CD4-positive, alpha-beta T cell treated with Interleukin-17A for 4 hours (primary cell): ENCODE measurements at regions not wholly inside any gene's neighbourhood (a gene's known extent, or its start where the extent isn't known, plus 50 kb on each side); places are given as distances from the start of the nearest gene placed in this dataset.

ENCODE experiments used
- DNase-seq: peaks from one replicate; pipeline ENCODE4 v3.0.0-alpha.2; 2020; ENCODE audit warnings: mixed read lengths

GRCh38 chr11:42205518-42205917 is 746.1 kb upstream of the LRRC4C start:
- no peak for DNase-seq

GRCh38 chr11:42225664-42226063 is 766.2 kb upstream of the LRRC4C start:
- no peak for DNase-seq

DNA sequence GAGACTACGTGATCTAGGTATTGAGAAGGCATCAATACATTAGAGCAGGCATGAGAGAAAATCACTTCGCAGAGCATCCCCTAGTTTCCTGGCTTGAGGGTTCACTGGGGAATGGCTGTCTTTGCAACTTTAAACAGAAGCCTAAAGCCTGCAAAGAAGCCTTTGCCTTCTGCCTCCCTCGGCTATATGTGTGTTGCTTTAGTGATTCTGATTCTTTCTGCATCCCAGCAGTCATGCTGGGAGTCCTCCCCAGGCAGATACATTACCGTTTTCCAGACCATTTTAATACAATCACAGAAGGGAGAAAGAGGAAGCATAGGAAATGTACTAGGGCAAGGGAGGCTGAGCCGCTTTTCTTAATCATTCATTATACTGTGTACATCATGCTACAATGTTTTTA is 773.2 kb upstream of the LRRC4C start:
- no peak for DNase-seq

- DNase-seq = no peak
Observed at GRCh38 chr11:42234451-42234951, 775.0 kb upstream of the LRRC4C start.

- DNase-seq = no peak
Observed at GRCh38 chr11:42237701-42238235, 778.3 kb upstream of the LRRC4C start.

DNA sequence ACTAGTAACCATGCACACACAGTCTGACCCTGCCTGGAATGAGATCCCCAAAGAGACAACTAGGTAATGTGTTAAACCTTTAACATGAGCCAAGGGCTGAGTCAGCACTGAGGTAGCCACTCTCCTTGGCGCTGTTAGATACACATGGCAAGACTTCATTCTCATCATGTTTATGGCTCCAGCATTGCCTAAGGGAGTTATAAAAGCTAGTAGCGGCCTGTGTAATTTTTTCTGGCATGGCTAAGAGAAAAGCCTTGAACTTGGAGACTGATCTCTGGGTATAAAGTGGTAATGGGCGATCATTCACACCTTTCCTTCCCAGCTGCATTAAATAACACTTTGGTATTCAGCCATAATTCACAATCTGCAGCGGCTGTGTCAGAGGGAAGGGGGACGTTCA is 779.7 kb upstream of the LRRC4C start:
- no peak for DNase-seq

DNA sequence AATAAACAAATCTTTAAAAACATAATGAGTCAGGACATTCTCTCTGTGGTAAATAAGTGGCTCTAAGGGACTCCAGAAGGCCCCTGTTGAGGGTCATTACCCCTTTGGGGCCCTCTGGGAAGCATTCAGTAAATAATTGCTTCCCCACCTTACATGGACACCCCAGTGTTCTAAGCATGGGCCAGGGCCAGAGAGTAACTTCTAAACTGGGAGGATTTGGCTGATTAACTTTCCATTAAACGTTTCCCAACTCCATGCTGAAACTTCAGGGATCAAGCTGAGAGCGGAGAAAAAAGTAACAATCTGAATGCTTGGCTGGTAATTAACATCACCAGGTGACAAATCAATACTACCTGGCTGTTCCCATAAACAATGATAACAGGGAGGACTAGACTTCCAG is 783.9 kb upstream of the LRRC4C start:
- DNase-seq = no peak

DNA sequence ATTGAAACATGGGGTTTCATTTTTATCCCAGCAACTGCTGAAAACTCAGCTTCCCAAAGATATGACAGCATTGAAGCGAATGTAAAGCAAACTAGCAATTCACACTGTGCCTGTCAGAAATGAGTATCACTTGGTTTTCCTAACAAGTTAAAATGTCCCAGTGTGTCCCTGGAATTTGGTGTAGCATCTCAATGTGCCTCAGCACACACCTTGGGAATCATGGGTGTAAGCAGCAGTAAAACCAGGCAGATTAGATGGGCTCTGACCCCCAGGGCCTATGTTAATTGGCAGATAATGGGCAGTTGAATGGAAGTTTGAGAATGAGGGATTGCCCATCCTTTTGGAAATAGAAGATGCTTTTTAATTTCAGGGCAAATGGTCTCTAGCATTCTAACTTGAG is 784.9 kb upstream of the LRRC4C start:
- no peak for DNase-seq

- DNase-seq = no peak
Observed at GRCh38 chr11:42249401-42249800, 789.9 kb upstream of the LRRC4C start.

DNA sequence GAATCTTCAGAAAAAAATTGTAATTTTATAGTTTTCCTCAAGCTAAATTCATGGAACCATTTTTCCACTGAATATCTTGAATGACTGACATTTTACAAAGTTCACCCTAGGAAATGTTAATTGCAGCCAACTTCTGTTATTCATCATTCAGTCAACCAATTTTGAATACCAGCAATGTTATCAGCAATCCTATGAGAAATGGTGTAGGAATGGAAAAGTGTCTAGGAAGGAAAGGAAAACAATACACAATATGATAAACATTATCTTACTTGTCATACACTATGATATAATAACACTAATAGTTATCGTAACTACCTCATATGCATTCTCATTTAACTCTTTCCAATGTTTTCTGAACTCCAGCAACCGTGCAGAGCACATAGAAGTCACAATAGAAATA is 790.5 kb upstream of the LRRC4C start:
- DNase-seq = no peak

DNA sequence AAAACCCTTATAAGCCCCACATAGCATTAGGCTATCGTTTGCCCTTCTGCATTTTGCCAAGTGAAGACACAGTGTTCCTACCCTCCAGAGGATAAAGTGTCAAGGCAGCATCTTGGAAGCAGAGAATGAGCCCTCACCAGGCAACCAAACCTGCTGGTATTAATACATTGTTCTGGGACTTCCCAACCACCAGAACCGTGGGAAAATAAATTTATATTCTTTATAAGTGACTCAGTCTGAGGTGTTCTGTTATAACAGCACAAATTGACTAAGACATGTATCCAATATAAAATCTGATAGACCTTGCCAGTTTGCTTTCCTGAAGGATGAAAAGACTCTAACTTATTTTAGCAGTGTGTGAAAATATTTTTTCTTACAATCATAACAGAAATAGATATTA is 792.5 kb upstream of the LRRC4C start:
- no peak for DNase-seq

- DNase-seq = no peak
Observed at GRCh38 chr11:42253156-42253555, 793.7 kb upstream of the LRRC4C start.

GRCh38 chr11:42255906-42256305 is 796.5 kb upstream of the LRRC4C start:
- no peak for DNase-seq

- DNase-seq = no peak
Observed at GRCh38 chr11:42257534-42257933, 798.1 kb upstream of the LRRC4C start.

GRCh38 chr11:42265072-42265471 is 805.6 kb upstream of the LRRC4C start:
- no peak for DNase-seq

DNA sequence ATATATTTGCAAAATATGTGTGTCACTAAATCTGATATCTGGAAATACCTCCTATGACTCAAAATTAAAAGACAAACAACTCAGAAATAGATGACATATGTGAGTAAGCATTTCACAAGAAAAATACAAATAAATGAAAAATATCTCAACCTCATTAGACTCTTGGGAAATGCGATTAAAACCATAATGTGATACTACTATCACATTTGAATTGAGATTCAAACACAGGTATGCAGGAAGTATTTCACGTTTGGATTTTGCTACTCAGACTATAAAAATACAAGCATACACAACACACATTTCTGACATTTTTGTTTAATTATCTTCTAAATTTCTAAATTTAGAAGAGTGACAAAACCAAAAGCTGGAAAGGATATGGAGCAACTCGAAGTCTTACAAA is 811.9 kb upstream of the LRRC4C start:
- DNase-seq = no peak

DNA sequence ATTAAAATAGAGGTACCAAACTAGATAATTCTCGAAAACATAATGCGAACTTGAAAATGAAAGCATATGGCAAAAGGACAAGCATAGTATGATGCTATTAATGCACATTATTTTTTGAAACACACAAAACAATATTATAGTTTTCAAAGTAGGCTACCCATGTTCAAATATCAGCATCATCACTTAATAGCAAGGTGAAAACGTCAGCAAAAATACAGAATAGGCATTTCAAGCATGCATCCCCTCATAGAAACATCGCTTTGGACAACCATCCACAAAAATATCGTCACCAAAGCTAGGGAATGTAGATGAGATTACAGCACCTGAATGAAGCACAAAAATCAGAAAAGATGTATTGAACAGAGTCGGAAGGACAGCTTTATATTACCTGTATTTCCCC is 814.5 kb upstream of the LRRC4C start:
- no peak for DNase-seq

GRCh38 chr11:42296910-42297309 is 837.5 kb upstream of the LRRC4C start:
- no peak for DNase-seq

- no peak for DNase-seq
Observed at GRCh38 chr11:42299780-42300179, 840.3 kb upstream of the LRRC4C start.

DNA sequence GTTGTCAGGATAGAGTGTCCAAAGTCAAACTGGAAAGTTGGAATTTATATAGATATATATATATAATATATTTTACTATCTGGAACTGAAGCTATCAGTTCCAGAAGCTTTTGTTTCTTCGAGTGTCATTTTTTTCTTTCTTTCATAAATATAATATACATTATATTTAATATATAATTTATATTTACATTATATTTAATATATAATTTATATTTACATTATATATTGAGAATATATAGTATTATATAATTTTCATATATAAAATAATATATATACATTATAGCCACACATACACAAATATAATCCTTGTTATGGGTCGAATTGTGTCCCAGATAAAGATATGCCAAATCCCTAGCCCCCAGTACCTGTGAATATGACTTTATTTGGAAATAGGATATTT is 842.3 kb upstream of the LRRC4C start:
- DNase-seq = no peak

DNA sequence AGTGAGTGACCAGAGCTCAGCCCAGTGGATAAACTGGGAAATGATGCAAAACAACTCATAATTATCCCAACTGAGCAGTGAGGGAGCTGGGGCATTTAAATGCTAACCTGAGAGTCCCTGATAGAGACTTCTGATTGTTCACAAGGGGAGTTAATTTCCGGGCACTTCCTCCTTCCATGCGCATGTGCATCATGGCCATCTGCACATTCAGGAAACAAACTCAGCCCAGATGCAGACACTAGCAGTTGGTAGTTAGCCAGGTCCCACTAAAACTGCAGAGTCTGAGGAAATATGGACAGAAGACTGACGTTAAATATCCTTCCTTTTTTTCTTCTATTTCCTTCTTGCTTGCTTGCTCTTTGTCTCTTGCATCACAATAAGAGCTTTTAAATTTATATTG is 852.1 kb upstream of the LRRC4C start:
- DNase-seq = no peak

DNA sequence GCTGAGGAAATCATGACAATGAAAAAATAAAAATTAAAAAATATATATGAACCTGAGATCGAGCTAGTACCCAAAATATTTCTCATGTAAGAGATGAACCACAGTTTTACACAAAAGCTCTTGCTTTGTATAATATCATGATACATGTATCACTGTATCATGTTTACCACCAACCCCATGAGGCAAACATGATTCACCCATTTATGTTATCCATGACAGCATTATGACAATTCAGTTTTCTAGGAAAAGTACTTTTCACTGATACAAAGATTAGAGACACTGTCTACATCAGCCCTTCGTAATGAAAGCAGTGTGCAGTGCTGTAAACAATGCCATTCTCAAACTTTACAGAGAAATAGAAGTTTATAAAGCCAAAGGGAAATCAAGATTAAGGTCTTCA is 852.5 kb upstream of the LRRC4C start:
- no peak for DNase-seq

DNA sequence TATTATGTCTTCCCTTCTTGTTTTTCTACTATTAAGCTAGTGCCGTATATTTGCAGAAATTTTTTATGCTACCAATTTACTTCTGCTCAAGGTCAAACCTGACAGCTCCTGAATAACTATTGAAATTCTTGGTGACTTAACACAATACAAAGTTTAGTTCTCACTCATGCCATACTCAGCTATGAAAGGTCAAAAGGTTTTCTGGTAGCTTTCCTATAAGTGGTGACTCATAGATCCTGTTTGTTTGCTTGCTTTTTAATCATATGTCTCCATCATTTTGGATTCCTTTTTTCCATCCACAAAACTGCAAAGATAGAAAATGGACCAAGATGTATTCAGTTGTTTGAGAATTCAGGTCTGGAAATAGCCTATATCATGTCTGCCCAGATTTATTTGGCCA is 855.8 kb upstream of the LRRC4C start:
- no peak for DNase-seq

DNA sequence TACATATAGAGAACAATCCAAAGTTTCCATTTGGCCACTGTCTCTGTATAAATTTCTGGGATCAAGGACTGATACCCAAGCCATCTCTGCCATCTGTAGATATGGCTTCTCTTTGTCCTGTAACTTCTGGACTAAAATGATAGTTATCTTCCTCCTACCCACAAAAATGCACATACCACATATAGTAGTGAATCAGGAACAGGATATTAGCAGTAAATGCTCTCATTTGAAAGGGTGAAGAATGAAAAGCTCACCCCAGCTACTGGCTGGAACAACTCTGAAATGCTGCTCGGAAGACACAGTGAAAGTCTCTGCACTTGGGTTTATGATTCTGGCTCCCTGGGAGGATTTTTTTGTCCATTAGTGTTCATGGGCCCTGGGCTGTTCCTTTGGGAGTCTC is 856.4 kb upstream of the LRRC4C start:
- DNase-seq = no peak

GRCh38 chr11:42319921-42320320 is 860.5 kb upstream of the LRRC4C start:
- DNase-seq = no peak
